Breast epithelium (tissue), 3 donors: ENCODE measurements at regions not wholly inside any gene's neighbourhood (a gene's known extent, or its start where the extent isn't known, plus 50 kb on each side); places are given as distances from the start of the nearest gene placed in this dataset.

Experiments used
- CTCF ChIP-seq, 3 donors: fragments of 450-650 bp; IDR thresholded peaks; one replicate each; pipeline ENCODE4 v1.5.1; 2016 to 2017; ENCODE audit warnings: antibody characterized with exemption in 3 of 3, mild to moderate bottlenecking in 3 of 3, moderate library complexity in 3 of 3
- POLR2AphosphoS5 ChIP-seq, 3 donors: sonication (generic); formaldehyde crosslinking; IDR thresholded peaks; one replicate each; pipeline ENCODE4 v1.6.1; 2017; ENCODE audit warnings: antibody characterized with exemption in 3 of 3

GRCh38 chr6:19245656-19246055 is 591.5 kb upstream of the ID4 start:
- TF ChIP-seq POLR2AphosphoS5 (IDR thresholded peaks at IDR 0.05): no peak
- TF ChIP-seq CTCF (IDR thresholded peaks at IDR 0.05): no peak
